BE2C (cell line): ENCODE measurements at regions not wholly inside any gene's neighbourhood (a gene's known extent, or its start where the extent isn't known, plus 50 kb on each side); places are given as distances from the start of the nearest gene placed in this dataset.

Experiments used
- DNase-seq: peaks from one replicate; pipeline ENCODE4 v3.0.0-alpha.2; 2020
- H3K27me3 ChIP-seq: fragments of 250-450 bp; sonication (Bioruptor Pico); 2 replicates; pipeline ENCODE4 v1.5.1; 2020; ENCODE audit warnings: mild to moderate bottlenecking
- H3K36me3 ChIP-seq: fragments of 250-450 bp; sonication (Bioruptor Pico); 2 replicates; pipeline ENCODE4 v1.5.1; 2020; ENCODE audit warnings: mild to moderate bottlenecking
- H3K4me1 ChIP-seq: fragments of 250-450 bp; sonication (Bioruptor Pico); 2 replicates; pipeline ENCODE4 v1.5.1; 2020
- H3K4me3 ChIP-seq: 2 replicates; pipeline ENCODE4 v1.5.1; 2011; ENCODE audit warnings: low read depth, low read length
- H3K9me3 ChIP-seq: fragments of 250-450 bp; sonication (Bioruptor Pico); 2 replicates; pipeline ENCODE4 v1.5.1; 2020
- TF ChIP-seq, protein P1 (sequence below): IDR thresholded peaks from 2 replicates; pipeline ENCODE4 v1.5.1; 2012; ENCODE audit warnings: mild to moderate bottlenecking, low read depth, low read length

DNA sequence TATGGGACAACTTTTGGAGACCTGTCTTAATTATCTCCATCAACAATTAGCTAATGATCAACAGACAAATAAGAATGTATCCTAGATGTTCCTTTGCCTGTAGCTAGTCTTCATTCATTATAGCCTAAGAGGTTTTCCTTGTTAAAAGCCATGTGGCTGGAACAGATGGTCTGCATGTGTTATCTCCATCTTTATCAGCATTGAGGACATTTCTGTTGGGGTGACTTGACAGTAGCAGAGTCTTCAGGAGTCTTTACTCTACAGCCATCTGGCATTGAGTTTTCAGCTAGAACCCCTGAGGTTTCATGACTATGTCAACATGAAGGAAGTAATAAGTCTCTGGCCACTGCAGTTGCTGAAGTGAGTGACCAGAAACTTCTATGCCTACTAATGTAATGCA is 106.6 kb upstream of the TLE4 start:
- DNase-seq: no peak
- no peak overlapping the region for H3K4me3 ChIP-seq
- peaks cover 4% of the 10 kb centered on the region; the same call in 1 of the 2 replicates for H3K4me1 ChIP-seq
- TF ChIP-seq, protein P1, sequence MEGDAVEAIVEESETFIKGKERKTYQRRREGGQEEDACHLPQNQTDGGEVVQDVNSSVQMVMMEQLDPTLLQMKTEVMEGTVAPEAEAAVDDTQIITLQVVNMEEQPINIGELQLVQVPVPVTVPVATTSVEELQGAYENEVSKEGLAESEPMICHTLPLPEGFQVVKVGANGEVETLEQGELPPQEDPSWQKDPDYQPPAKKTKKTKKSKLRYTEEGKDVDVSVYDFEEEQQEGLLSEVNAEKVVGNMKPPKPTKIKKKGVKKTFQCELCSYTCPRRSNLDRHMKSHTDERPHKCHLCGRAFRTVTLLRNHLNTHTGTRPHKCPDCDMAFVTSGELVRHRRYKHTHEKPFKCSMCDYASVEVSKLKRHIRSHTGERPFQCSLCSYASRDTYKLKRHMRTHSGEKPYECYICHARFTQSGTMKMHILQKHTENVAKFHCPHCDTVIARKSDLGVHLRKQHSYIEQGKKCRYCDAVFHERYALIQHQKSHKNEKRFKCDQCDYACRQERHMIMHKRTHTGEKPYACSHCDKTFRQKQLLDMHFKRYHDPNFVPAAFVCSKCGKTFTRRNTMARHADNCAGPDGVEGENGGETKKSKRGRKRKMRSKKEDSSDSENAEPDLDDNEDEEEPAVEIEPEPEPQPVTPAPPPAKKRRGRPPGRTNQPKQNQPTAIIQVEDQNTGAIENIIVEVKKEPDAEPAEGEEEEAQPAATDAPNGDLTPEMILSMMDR: no peak
- no peaks in the 10 kb centered on the region for H3K9me3 ChIP-seq
- H3K27me3 ChIP-seq: no peaks in the 10 kb centered on the region
- no peaks in the 10 kb centered on the region for H3K36me3 ChIP-seq

DNA sequence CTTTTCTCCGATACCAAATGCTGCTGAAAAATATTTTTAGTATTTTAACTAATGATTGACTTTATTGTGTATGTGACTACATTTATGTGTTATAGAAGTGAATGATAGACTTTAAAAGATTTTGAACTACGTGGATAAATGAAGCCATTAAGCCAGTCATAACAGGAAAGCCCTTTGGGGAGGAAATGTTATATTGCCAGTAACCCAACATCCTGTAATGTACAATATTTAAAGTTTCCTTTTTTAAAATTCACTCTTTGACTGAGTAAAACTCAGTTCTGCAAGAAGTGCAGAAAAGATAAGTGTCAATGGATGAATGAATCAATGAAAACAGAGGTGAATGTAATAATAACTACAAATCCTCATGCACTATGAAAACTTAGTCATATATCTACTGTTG is 102.6 kb upstream of the TLE4 start:
- H3K9me3 ChIP-seq: no peaks in the 10 kb centered on the region
- peaks cover 6% of the 10 kb centered on the region for H3K4me1 ChIP-seq
- no peak for DNase-seq
- no peaks in the 10 kb centered on the region for H3K27me3 ChIP-seq
- TF ChIP-seq, protein P1: no peak
- no peak overlapping the region for H3K4me3 ChIP-seq
- H3K36me3 ChIP-seq: no peaks in the 10 kb centered on the region

GRCh38 chr9:79470954-79471353 is 100.8 kb upstream of the TLE4 start:
- Histone ChIP-seq H3K36me3 (no peaks in the 10 kb centered on the region; the same call in 1 of the 2 replicates), H3K9me3 (no peaks in the 10 kb centered on the region), H3K27me3 (no peaks in the 10 kb centered on the region), H3K4me3 (no peak overlapping the region), H3K4me1 (peaks cover 6% of the 10 kb centered on the region)
- TF ChIP-seq, protein P1: no peak
- DNase-seq: no peak

- peak; percentile 60 for DNase-seq
- H3K4me3 ChIP-seq: no peak overlapping the region
- no peaks in the 10 kb centered on the region for H3K27me3 ChIP-seq
- TF ChIP-seq, protein P1: peak; percentile 62
- no peaks in the 10 kb centered on the region for H3K9me3 ChIP-seq
- H3K36me3 ChIP-seq: no peaks in the 10 kb centered on the region; the same call in 1 of the 2 replicates
- peaks cover 6% of the 10 kb centered on the region for H3K4me1 ChIP-seq
These were observed 99.9 kb upstream of the TLE4 start for GRCh38 chr9:79471580-79472543.

GRCh38 chr9:79473704-79474103 is 98.1 kb upstream of the TLE4 start:
- Histone ChIP-seq H3K9me3 (no peaks in the 10 kb centered on the region), H3K36me3 (no peaks in the 10 kb centered on the region; the same call in 1 of the 2 replicates), H3K4me3 (no peak overlapping the region), H3K4me1 (peaks cover 8% of the 10 kb centered on the region), H3K27me3 (no peaks in the 10 kb centered on the region)
- DNase-seq: no peak
- TF ChIP-seq, protein P1: no peak
